Right lobe of liver (tissue), 6 donors: ENCODE measurements at regions not wholly inside any gene's neighbourhood (a gene's known extent, or its start where the extent isn't known, plus 50 kb on each side); places are given as distances from the start of the nearest gene placed in this dataset.

Source experiments
- ATAC-seq, 4 donors: fragments of 200-7000 bp; cut with Tn5 transposase; one replicate each; pipeline ENCODE4 v1.9.1; 2020; ENCODE audit warnings: mild to moderate bottlenecking in 4 of 4, moderate library complexity in 4 of 4
- DNase-seq, 3 donors: peaks; one replicate each; pipeline ENCODE4 v3.0.0-alpha.2; 2020
- H3K27ac ChIP-seq, 3 donors: fragments of 200-600 bp; one replicate each; pipeline ENCODE4 v1.8.0; 2022
- H3K27me3 ChIP-seq, 2 donors: fragments of 200-600 bp; one replicate each; pipeline ENCODE4 v1.8.0; 2022
- H3K36me3 ChIP-seq, 4 donors: fragments of 200-600 bp; sonication (generic) in 1 of 4; one replicate each; pipeline versions ENCODE4 v1.5.1 to v1.8.0; 2017 to 2022; ENCODE audit warnings: control low read depth in 1 of 4
- H3K4me1 ChIP-seq, 4 donors: fragments of 200-600 bp; sonication (generic) in 1 of 4; one replicate each; pipeline versions ENCODE4 v1.5.1 to v1.8.0; 2017 to 2022; ENCODE audit warnings: control low read depth in 1 of 4
- H3K4me3 ChIP-seq, 3 donors: fragments of 200-600 bp; one replicate each; pipeline ENCODE4 v1.8.0; 2022
- H3K9me3 ChIP-seq, 4 donors: fragments of 200-600 bp; sonication (generic) in 1 of 4; one replicate each; pipeline versions ENCODE4 v1.5.1 to v1.8.0; 2017 to 2022; ENCODE audit warnings: control low read depth in 1 of 4
- POLR2A ChIP-seq: fragments of 450-650 bp; IDR thresholded peaks from one replicate; pipeline ENCODE4 v1.6.1; 2017; ENCODE audit warnings: antibody characterized with exemption, mild to moderate bottlenecking
- WGBS: methylation state at CpG from one replicate; pipeline ENCODE4 v1.1.6; 2018; ENCODE audit warnings: low coverage, low lambda C conversion rate; ENCODE audit not compliant: insufficient coverage; ENCODE audit errors: missing lambda C conversion rate; 5-methylcytosine and 5-hydroxymethylcytosine counted together
- intact Hi-C, 2 donors: fragments of 100-400 bp; cut with DNase I; formaldehyde crosslinking; loops; one replicate each; pipeline versions ENCODE4 v1.11.2 to v1.14.1; 2022
- TF ChIP-seq, protein P1 (sequence below), 4 donors: fragments of 200-600 bp in 3 of 4; fragments of 450-650 bp in 1 of 4; IDR thresholded peaks; one replicate each; pipeline versions ENCODE4 v1.5.1 to v1.8.0; 2016 to 2022; ENCODE audit warnings: antibody characterized with exemption in 4 of 4, mild to moderate bottlenecking in 2 of 4
- donor health status: DM: no; HTN: yes; CAD: no.
- donor health status: DM: no; HTN: no; CAD: no.
- donor health status: DM: no; HTN: no; CAD: no.
- donor health status: DM: no; HTN: yes; CAD: no.
- donor health status: DM: no; HTN: yes; CAD: no.

DNA sequence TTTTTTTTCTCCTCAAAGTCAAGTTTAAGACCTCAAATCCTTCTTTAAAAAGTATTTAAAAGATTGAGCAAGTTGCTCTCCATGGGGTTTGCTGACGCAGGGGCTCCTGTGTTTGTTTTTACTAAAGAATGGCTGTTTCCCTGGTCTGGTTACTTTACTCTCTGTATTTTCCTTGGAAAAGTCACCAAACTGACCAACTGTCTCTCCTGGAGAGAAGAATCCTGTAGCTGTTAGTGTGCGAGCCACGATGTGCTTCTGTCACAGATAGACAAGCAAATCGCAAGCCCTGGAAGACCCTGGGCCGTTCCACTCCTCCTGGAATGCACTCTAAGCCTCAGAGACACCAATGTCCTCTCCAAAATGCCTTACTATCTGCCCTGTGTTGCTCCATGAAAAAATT is 212.1 kb downstream of the CHIC2 start:
- no peak for ATAC-seq
- no peak for TF ChIP-seq POLR2A
- TF ChIP-seq, protein P1, sequence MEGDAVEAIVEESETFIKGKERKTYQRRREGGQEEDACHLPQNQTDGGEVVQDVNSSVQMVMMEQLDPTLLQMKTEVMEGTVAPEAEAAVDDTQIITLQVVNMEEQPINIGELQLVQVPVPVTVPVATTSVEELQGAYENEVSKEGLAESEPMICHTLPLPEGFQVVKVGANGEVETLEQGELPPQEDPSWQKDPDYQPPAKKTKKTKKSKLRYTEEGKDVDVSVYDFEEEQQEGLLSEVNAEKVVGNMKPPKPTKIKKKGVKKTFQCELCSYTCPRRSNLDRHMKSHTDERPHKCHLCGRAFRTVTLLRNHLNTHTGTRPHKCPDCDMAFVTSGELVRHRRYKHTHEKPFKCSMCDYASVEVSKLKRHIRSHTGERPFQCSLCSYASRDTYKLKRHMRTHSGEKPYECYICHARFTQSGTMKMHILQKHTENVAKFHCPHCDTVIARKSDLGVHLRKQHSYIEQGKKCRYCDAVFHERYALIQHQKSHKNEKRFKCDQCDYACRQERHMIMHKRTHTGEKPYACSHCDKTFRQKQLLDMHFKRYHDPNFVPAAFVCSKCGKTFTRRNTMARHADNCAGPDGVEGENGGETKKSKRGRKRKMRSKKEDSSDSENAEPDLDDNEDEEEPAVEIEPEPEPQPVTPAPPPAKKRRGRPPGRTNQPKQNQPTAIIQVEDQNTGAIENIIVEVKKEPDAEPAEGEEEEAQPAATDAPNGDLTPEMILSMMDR (IDR thresholded peaks at IDR 0.05), result no peak
- H3K4me1 ChIP-seq, result peaks cover 0 to 12% (median 3%) of the 10 kb centered on the region in 4 donors
- no peaks in the 10 kb centered on the region for H3K9me3 ChIP-seq
- H3K4me3 ChIP-seq, result no peak overlapping the region
- H3K27me3 ChIP-seq, result no peaks in the 10 kb centered on the region
- no peak overlapping the region for H3K27ac ChIP-seq
- no peaks in the 10 kb centered on the region for H3K36me3 ChIP-seq
- intact Hi-C loops, result no loop called here
- WGBS, result 59% methylated on average over 3 of the region's 5 CpGs
- DNase-seq, result no peak

- TF ChIP-seq, protein P1 (IDR thresholded peaks at IDR 0.05), result no peak
- no peak for TF ChIP-seq POLR2A
- ATAC-seq (peak; percentile 92 to 99 (median 98)), DNase-seq (no peak)
- H3K27me3 ChIP-seq, result no peaks in the 10 kb centered on the region
- no peaks in the 10 kb centered on the region for H3K9me3 ChIP-seq
- no peak overlapping the region for H3K4me3 ChIP-seq
- intact Hi-C loops, result no loop called here
- peak overlapping the region in 1 of 3 donors; percentile 13 for H3K27ac ChIP-seq
- H3K36me3 ChIP-seq, result no peaks in the 10 kb centered on the region
- H3K4me1 ChIP-seq, result peaks cover 0 to 12% (median 3%) of the 10 kb centered on the region in 4 donors
Measured at GRCh38 chr4:53847965-53848364, 216.4 kb downstream of the CHIC2 start.

GRCh38 chr4:53844551-53844950 is 219.9 kb downstream of the CHIC2 start:
- Histone ChIP-seq H3K36me3 (no peaks in the 10 kb centered on the region), H3K27me3 (no peaks in the 10 kb centered on the region), H3K4me3 (no peak overlapping the region), H3K4me1 (peaks cover 0 to 12% (median 3%) of the 10 kb centered on the region in 4 donors), H3K27ac (no peak overlapping the region), H3K9me3 (no peaks in the 10 kb centered on the region)
- no peak for TF ChIP-seq POLR2A
- TF ChIP-seq, protein P1 (IDR thresholded peaks at IDR 0.05), result no peak
- intact Hi-C loops, result no loop called here
- DNase-seq (no peak), ATAC-seq (no peak)
- WGBS, result 79% methylated on average over 2 of the region's 2 CpGs

DNA sequence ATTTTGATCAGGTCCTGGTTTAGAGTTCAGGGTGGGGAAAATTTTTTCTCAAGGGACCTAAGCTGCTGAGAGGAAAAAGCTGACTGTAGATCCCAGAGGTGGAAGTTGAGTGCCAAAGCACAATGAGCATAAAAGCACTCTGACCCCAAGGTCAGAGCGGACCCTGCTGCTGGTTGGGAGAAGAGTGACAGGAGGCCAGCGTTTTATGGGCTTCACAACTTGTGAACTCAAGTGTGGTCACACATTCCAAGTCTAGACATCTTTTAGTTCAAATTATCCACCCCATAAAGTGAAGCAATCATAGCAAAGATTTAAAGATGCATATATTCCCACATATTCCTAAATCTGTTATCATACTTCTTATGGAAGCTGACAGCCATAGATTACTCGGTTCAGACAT is 220.3 kb downstream of the CHIC2 start:
- no peaks in the 10 kb centered on the region for H3K27me3 ChIP-seq
- DNase-seq (no peak), ATAC-seq (no peak)
- H3K27ac ChIP-seq, result no peak overlapping the region
- TF ChIP-seq POLR2A, result no peak
- TF ChIP-seq, protein P1 (IDR thresholded peaks at IDR 0.05), result no peak
- H3K9me3 ChIP-seq, result no peaks in the 10 kb centered on the region
- WGBS, result 69% methylated on average over 3 of the region's 3 CpGs
- intact Hi-C loops, result no loop called here
- H3K4me1 ChIP-seq, result peaks cover 0 to 12% (median 3%) of the 10 kb centered on the region in 4 donors
- H3K36me3 ChIP-seq, result no peaks in the 10 kb centered on the region
- H3K4me3 ChIP-seq, result no peak overlapping the region

- H3K27ac ChIP-seq, result no peak overlapping the region
- no peak for ATAC-seq
- H3K36me3 ChIP-seq, result no peaks in the 10 kb centered on the region
- TF ChIP-seq POLR2A, result no peak
- TF ChIP-seq, protein P1 (IDR thresholded peaks at IDR 0.05), result no peak
- 68% methylated on average over 5 of the region's 5 CpGs for WGBS
- no peaks in the 10 kb centered on the region for H3K9me3 ChIP-seq
- no peaks in the 10 kb centered on the region for H3K4me1 ChIP-seq
- no peak overlapping the region for H3K4me3 ChIP-seq
- intact Hi-C loops, result no loop called here
- DNase-seq, result no peak
- H3K27me3 ChIP-seq, result no peaks in the 10 kb centered on the region
Measured at GRCh38 chr4:53841711-53842110, 222.7 kb downstream of the CHIC2 start.
